ENCODE measurements at regions not wholly inside any gene's neighbourhood (a gene's known extent, or its start where the extent isn't known, plus 50 kb on each side); places are given as distances from the start of the nearest gene placed in this dataset.
"Not testable (repeated sequence)": the region's sequence is repeated elsewhere in the genome, so short reads cannot be mapped to it uniquely, and the experiment has no call there.

- DNase-seq (ENCODE audit: low read depth, low spot score) (no peak), FAIRE-seq (no peak)
- no peak overlapping the region for H3K4me3 ChIP-seq (replicated peaks in 1 of 3; ENCODE audit: insufficient read depth in 1 of 3, low read depth in 1 of 3, low read length in 3 of 3)
- dilution Hi-C loops (cut with MboI; ENCODE audit: extremely low pct_ligation_motif_present, low sequenced_read_pairs), result no loop called here
- no peaks in the 10 kb centered on the region for H3K4me1 ChIP-seq (ENCODE audit: control insufficient read depth, extremely low read depth, insufficient read depth, low read length)
- H4K20me1 ChIP-seq (replicated peaks; ENCODE audit: control insufficient read depth, extremely low read depth, insufficient read depth, low read length), result no peaks in the 10 kb centered on the region
- CTCF ChIA-PET, result no interaction called here
- H2AFZ ChIP-seq (ENCODE audit: low read depth, low read length), result no peak overlapping the region
- H3K4me2 ChIP-seq (ENCODE audit: insufficient read depth, low read length), result no peak overlapping the region
- no peak overlapping the region for H3K27ac ChIP-seq (ENCODE audit: insufficient read depth, low read depth, low read length)
- TF ChIP-seq POLR2AphosphoS5 (IDR thresholded peaks at IDR 0.05; ENCODE audit: insufficient read depth, low read depth, low read length) (no peak), MAX (IDR thresholded peaks at IDR 0.05; ENCODE audit: insufficient read depth, insufficient read length) (no peak), MYC (IDR thresholded peaks at IDR 0.05; ENCODE audit: low read depth, low read length) (no peak), POLR2A (IDR thresholded peaks at IDR 0.05; ENCODE audit: low read depth, low read length) (no peak), EZH2 (IDR thresholded peaks at IDR 0.05; ENCODE audit: borderline replicate concordance, low read depth, low read length, severe bottlenecking) (no peak), CTCF (IDR thresholded peaks at IDR 0.05; ENCODE audit: extremely low read depth in 1 of 2, insufficient read depth in 1 of 2, low read depth in 1 of 2, low read length in 2 of 2) (no peak), GATA2 (IDR thresholded peaks at IDR 0.05; ENCODE audit: insufficient read depth, insufficient read length, low read depth, low read length) (no peak), FOS (IDR thresholded peaks at IDR 0.05; ENCODE audit: borderline replicate concordance, insufficient read depth, low read length) (no peak)
- H3K79me2 ChIP-seq (ENCODE audit: control insufficient read depth, insufficient read depth, low read length), result no peaks in the 10 kb centered on the region
- intact Hi-C loops (cut with micrococcal nuclease), result no loop called here
- BruUV-seq (replicated peaks), result no TSS peak
- H3K36me3 ChIP-seq (ENCODE audit: control insufficient read depth in 2 of 2, extremely low read depth in 1 of 2, insufficient read depth in 2 of 2, low read length in 2 of 2), result no peaks in the 10 kb centered on the region
- H3K9ac ChIP-seq (replicated peaks; ENCODE audit: extremely low read depth, insufficient read depth, low read length), result no peak overlapping the region
- POLR2A ChIA-PET, result no interaction called here
- H3K27me3 ChIP-seq (ENCODE audit: control insufficient read depth in 2 of 2, insufficient read depth in 2 of 2, low read length in 2 of 2), result peaks cover 15 to 18% of the 10 kb centered on the region in 2 experiments
- H3K9me1 ChIP-seq (replicated peaks; ENCODE audit: control insufficient read depth, extremely low read depth, insufficient read depth, low read length), result no peaks in the 10 kb centered on the region
- no peaks in the 10 kb centered on the region for H3K9me3 ChIP-seq (replicated peaks; ENCODE audit: control insufficient read depth, insufficient read depth, low read length)
Observed at GRCh38 chr5:34467436-34467835, 188.7 kb upstream of the RAI14 start.

GRCh38 chr5:34467984-34468383 is 188.1 kb upstream of the RAI14 start:
- peaks cover 15 to 18% of the 10 kb centered on the region in 2 experiments for H3K27me3 ChIP-seq (ENCODE audit: control insufficient read depth in 2 of 2, insufficient read depth in 2 of 2, low read length in 2 of 2)
- POLR2A ChIA-PET; H3K36me3 ChIP-seq (ENCODE audit: control insufficient read depth in 2 of 2, extremely low read depth in 1 of 2, insufficient read depth in 2 of 2, low read length in 2 of 2); BruUV-seq (replicated peaks); H3K4me2 ChIP-seq (ENCODE audit: insufficient read depth, low read length); intact Hi-C loops (cut with micrococcal nuclease); H3K27ac ChIP-seq (ENCODE audit: insufficient read depth, low read depth, low read length); H4K20me1 ChIP-seq (replicated peaks; ENCODE audit: control insufficient read depth, extremely low read depth, insufficient read depth, low read length); H3K9ac ChIP-seq (replicated peaks; ENCODE audit: extremely low read depth, insufficient read depth, low read length); H3K4me3 ChIP-seq (replicated peaks in 1 of 3; ENCODE audit: insufficient read depth in 1 of 3, low read depth in 1 of 3, low read length in 3 of 3); H3K4me1 ChIP-seq (ENCODE audit: control insufficient read depth, extremely low read depth, insufficient read depth, low read length); H2AFZ ChIP-seq (ENCODE audit: low read depth, low read length); H3K79me2 ChIP-seq (ENCODE audit: control insufficient read depth, insufficient read depth, low read length); dilution Hi-C loops (cut with MboI; ENCODE audit: extremely low pct_ligation_motif_present, low sequenced_read_pairs); FAIRE-seq; H3K9me1 ChIP-seq (replicated peaks; ENCODE audit: control insufficient read depth, extremely low read depth, insufficient read depth, low read length); DNase-seq (ENCODE audit: low read depth, low spot score); H3K9me3 ChIP-seq (replicated peaks; ENCODE audit: control insufficient read depth, insufficient read depth, low read length): not testable (repeated sequence)
- CTCF ChIA-PET, result interaction anchor here (1.7 kb wide), 1 partner anchor 430 kb away, joined by 4 read pairs; no protein-coding TSS in a partner anchor
